HK-2 (cell line): ENCODE measurements at regions not wholly inside any gene's neighbourhood (a gene's known extent, or its start where the extent isn't known, plus 50 kb on each side); places are given as distances from the start of the nearest gene placed in this dataset.
A peak's percentile ranks its signal among the peaks of the same experiment; 100 is the strongest.

ENCODE experiments used
- DNase-seq: peaks from one replicate; pipeline ENCODE4 v3.0.0-alpha.2; 2018; ENCODE audit not compliant: unreplicated experiment

- DNase-seq: no peak
Measured at GRCh38 chr12:97324471-97324870, 138.1 kb upstream of the RMST start.

GRCh38 chr12:97335115-97335514 lies 127.5 kb upstream of the RMST start:
- DNase-seq: no peak

GRCh38 chr12:97336900-97337751 lies 125.5 kb upstream of the RMST start:
- no peak for DNase-seq

GRCh38 chr12:97342130-97342529 lies 120.5 kb upstream of the RMST start:
- no peak for DNase-seq

GRCh38 chr12:97347956-97348355 lies 114.6 kb upstream of the RMST start:
- DNase-seq: no peak

GRCh38 chr12:97358361-97358760 lies 104.2 kb upstream of the RMST start:
- DNase-seq: no peak

GRCh38 chr12:97359021-97359690 lies 103.4 kb upstream of the RMST start:
- DNase-seq: no peak

GRCh38 chr12:97363693-97364092 lies 98.9 kb upstream of the RMST start:
- DNase-seq: no peak

GRCh38 chr12:97368462-97369163 lies 94.0 kb upstream of the RMST start:
- DNase-seq: no peak

GRCh38 chr12:97375310-97375709 lies 87.3 kb upstream of the RMST start:
- no peak for DNase-seq

GRCh38 chr12:97380440-97380839 lies 82.2 kb upstream of the RMST start:
- DNase-seq: no peak

GRCh38 chr12:97385121-97385520 lies 77.5 kb upstream of the RMST start:
- no peak for DNase-seq

- DNase-seq: no peak
Measured at GRCh38 chr12:97386133-97386581, 76.4 kb upstream of the RMST start.

- DNase-seq: no peak
Measured at GRCh38 chr12:97387844-97388243, 74.8 kb upstream of the RMST start.

- DNase-seq: no peak
Measured at GRCh38 chr12:97394657-97395056, 67.9 kb upstream of the RMST start.

- no peak for DNase-seq
Measured at GRCh38 chr12:97397008-97397407, 65.6 kb upstream of the RMST start.

GRCh38 chr12:97398704-97399103 lies 63.9 kb upstream of the RMST start:
- DNase-seq: no peak

GRCh38 chr12:97404093-97404492 lies 58.5 kb upstream of the RMST start:
- no peak for DNase-seq

- peak; percentile 10 for DNase-seq
Measured at GRCh38 chr12:97404543-97404942, 58.1 kb upstream of the RMST start.

GRCh38 chr12:97408363-97408762 lies 54.2 kb upstream of the RMST start:
- DNase-seq: no peak

GRCh38 chr12:97411341-97411740 lies 51.3 kb upstream of the RMST start:
- no peak for DNase-seq
